Cardiac septum (tissue), 1 donor: ENCODE measurements at regions not wholly inside any gene's neighbourhood (a gene's known extent, or its start where the extent isn't known, plus 50 kb on each side); places are given as distances from the start of the nearest gene placed in this dataset.

ENCODE experiments used
- DNase-seq: peaks from one replicate; pipeline ENCODE4 v3.0.0-alpha.2; 2020; ENCODE audit warnings: low spot score
- intact Hi-C: fragments of 100-400 bp; cut with DNase I; formaldehyde crosslinking; loops from one replicate; pipeline ENCODE4 v1.14.0; 2022
- donor health status: DM: no; HTN: no; CAD: no.

- intact Hi-C loops = no loop called here
- no peak for DNase-seq
Observed at GRCh38 chr18:59083136-59083818, 56.4 kb upstream of the SEC11C start.

- no peak for DNase-seq
- intact Hi-C loops = no loop called here
Observed at GRCh38 chr18:59085126-59085794, 54.4 kb upstream of the SEC11C start.

- intact Hi-C loops = no loop called here
- DNase-seq = no peak
Observed at GRCh38 chr18:59085797-59086196, 53.9 kb upstream of the SEC11C start.

GRCh38 chr18:59086522-59086921, 53.2 kb upstream of the SEC11C start:
- intact Hi-C loops = no loop called here

GRCh38 chr18:59087391-59087790, 52.3 kb upstream of the SEC11C start:
- intact Hi-C loops = no loop called here

More at GRCh38 chr18:59086522-59086921, 53.2 kb upstream of the SEC11C start:
- DNase-seq = no peak

More at GRCh38 chr18:59087391-59087790, 52.3 kb upstream of the SEC11C start:
- DNase-seq = no peak
